HG02870 (cell line): ENCODE measurements at regions not wholly inside any gene's neighbourhood (a gene's known extent, or its start where the extent isn't known, plus 50 kb on each side); places are given as distances from the start of the nearest gene placed in this dataset.

Experiments used
- ATAC-seq: cut with Tn5 transposase; IDR thresholded peaks from one replicate; pipeline ENCODE4 v1.9.1; 2021; ENCODE audit warnings: mild to moderate bottlenecking, moderate library complexity; ENCODE audit not compliant: unreplicated experiment

DNA sequence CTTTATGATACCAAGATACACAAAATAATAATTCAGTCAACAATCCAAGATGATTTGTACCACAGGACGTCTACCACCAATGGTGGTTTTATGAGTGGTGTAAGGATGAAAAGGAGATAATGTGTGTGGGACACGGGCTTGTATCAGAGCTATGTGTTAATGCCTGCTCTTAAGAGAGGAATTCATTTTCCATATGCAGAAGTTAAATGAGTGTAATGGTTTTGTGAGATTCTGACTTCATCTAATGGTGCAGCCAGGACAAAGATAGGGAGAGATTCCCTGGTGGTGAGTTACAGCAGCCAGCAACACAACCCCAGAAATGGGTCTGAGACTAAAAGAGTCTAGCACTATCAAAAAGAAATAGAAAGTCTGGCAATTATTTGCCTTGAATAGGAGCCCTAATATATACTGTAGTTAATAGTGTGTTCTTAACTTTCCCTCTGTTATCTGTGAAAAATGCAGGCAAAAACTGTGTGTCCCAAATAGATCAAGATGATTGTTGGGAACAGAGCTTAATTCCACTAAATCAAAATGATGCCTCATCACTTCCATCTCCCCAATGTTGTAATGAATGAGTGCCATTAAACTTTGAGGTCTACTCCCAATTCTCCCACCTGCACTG lies 455.0 kb upstream of the TCF4 start:
- no peak for ATAC-seq

DNA sequence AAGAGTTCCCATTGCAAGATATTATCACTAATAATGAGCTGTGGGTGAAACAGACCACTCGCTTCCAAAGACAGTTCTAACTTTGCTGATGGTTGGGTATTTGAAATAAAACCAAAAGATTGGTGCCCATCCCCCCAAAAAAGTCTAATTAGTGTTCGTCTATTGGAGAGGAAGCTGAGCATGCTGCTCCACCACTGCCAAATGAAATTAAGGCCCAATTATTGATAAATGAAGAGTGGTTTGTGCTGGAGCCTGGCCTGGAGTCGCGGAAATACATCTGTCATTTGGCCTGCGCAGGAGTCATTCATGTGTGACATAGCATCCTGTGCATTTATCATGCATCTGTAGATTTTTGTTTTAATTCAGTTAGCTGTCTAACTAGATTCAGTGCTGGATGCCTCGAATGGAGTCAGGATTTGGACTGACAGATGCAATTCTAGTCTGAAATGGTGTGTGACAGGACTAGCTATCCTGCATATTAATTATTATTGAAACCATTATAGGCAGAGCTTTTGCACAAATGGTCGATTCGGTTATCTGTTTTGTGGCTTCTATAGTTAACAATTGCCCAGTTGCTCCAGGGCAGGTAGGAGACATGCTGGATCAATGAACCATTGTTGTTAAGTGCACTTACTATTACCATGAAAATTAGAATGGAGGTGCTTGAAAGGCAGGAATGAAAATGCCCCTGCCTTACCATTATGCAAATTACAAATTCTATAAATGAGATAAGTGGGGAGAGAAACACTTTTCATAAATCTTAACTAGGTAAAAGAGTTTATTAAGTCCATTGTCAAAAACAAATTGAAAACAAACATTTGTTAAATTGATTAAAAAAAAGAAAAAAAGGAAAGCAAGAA lies 450.4 kb upstream of the TCF4 start:
- ATAC-seq = no peak

DNA sequence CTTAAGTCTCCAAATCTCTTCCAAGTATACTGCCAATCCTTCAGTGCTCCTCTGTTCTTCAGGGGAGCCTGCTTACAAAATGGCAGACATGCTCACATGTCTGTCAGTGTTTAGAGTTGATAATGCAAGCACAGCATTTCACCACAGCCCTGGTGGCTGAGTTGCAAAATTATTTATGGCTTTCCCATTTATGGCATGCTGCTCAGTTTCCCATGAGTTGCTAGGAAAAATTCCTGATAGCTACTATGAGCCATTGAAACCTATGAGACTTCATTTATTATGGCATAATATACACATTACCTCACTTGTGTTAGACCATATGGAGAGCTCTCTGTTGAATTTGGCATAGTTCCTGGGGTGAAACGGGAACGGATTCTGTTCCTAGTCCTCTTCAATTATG lies 448.7 kb upstream of the TCF4 start:
- ATAC-seq = no peak

- ATAC-seq = no peak
Measured at GRCh38 chr18:56035546-56035945, 447.6 kb upstream of the TCF4 start.

DNA sequence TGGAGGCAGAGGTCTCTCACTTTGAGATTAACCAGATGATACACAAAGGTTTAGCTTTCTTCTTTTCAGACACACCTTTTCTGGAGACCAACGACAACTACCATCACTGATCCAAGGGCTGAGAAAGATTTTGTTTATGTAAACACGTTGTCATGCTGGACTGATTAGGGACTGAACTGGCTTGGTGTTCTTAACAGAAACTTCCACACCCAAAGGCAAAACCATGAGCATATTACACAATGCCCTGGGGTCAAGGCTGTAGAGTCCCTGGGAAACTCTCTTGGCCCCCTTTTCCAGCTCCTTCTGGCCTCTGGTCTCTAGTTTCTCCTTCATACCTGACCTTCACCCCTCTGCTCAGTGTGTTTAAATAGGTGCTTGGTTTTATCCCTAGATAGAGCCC lies 447.0 kb upstream of the TCF4 start:
- ATAC-seq = no peak

GRCh38 chr18:56030060-56030459 lies 442.1 kb upstream of the TCF4 start:
- ATAC-seq = no peak

DNA sequence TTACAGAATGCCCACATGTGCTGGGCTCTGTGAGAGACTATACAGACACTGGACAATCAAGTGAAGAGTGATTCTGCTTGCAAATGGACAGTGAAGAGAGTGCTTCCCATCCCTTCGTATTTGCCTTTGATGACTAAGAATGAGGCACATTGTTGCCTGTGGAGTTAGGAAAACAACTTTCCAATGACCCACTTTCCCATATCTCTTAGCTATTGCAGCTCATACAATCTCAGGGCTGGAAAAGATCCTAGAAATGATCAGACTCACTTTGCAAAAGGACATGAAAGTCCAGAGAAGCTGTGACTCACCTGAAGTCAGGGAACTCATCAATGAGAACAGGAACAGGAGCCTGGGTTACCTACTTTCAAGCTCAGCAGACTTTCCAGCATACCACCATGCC lies 440.5 kb upstream of the TCF4 start:
- ATAC-seq = no peak

DNA sequence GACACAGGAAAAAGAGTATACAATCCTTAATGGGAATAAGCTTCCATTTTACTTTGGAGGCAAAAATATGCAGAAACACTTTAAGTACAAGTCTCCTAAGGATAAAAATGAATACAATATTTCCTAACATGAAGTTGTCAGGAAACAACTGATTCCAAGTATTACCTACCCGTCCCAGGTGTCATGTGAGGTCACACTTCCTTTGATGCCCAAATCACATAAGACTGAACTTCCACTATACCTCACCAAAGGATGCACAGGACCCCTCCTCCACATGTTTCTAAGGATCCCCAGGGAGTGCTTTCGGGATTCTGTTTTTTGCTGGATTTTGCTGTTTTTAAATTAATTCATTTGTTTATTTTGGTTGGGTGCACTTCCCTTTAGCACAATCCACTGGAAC lies 438.5 kb upstream of the TCF4 start:
- no peak for ATAC-seq

- ATAC-seq = no peak
Measured at GRCh38 chr18:56021809-56022195, 433.8 kb upstream of the TCF4 start.

DNA sequence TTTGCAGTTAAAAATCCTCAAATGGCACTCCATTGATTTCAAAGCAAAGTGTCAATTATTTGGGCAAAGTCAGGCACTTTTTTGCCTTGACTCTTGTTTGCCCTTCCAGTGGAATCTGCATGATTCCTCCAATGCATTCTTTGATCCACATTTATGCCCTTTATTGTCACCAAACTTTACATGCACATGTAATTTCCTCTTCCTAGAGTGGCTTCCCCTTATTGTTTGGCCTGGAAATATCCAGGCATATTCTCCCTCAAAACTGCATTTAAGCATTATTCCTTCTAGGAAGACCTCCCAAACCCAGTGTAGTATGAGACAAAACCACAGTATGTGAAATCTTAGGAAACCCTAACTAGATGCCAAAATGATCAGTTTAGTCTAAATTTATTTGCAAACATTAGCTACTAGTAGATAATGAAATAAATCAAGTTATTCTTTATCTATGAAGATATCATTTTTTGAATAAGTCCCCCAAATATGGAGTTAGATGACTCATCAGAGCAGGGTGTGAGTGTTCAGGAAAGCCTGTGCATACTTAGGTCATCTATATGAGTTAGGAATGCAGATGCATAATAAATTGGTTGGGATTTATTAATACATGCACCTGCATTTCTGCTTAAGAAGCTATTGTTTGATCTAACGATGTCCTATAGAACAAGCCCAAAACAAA lies 433.3 kb upstream of the TCF4 start:
- ATAC-seq = no peak

GRCh38 chr18:56019908-56020307 lies 431.9 kb upstream of the TCF4 start:
- no peak for ATAC-seq

DNA sequence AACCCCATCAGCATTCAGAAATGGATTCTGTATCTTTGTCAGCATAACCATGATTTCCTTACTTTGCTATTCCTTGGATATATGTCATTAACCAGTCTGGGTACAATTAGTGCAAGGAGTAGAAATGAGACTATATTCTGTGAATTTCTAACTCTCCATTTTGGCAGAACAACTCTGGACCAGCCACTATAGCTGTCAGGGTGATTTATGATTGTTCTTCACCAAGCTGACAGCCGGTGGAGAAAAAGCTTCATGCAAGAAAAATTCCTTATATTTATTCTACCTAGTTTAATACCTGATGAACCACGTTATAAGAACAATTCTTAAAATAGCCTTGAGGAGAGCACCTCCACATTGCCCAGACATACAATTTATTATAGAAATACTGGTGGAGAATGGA lies 431.2 kb upstream of the TCF4 start:
- ATAC-seq = no peak

DNA sequence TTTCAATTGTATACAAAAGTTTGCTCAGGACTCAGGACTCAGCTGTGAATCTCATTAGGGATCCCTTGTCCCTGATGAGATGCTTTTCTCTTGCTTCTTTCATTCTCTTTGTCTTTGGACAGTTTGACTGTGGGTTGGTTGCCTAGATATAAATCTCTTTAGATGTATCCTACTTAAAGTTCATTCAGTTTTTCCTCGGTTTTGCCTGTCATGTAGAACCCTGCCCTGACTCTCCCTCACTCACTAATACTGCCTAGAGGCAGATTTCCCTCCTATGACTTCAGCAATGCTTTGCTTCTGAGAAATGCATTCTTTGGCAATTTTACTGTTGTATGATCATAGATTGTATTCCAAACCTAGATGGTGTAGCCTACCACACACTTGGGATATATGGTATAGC lies 421.4 kb upstream of the TCF4 start:
- ATAC-seq = no peak

DNA sequence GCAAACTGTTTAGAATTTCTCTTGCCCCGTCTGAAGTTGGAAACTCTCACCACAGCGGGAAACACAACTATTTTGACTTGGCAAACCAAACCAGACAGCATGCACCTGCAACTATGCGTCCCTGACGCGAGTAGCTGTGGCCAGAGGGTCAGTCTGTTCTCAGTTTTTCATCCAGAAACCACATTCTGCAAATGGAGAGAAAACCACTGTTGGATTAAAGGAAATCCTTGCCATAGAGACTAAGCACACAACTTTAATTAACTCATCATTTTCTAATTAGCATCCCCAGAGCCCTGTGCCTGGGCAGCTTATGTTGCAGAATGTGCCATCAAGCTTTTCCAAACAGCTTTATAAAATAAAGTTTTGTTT lies 415.7 kb upstream of the TCF4 start:
- ATAC-seq = no peak

- no peak for ATAC-seq
Measured at GRCh38 chr18:56003009-56003719, 415.2 kb upstream of the TCF4 start.

- no peak for ATAC-seq
Measured at GRCh38 chr18:56001576-56001975, 413.6 kb upstream of the TCF4 start.

- no peak for ATAC-seq
Measured at GRCh38 chr18:56000041-56000440, 412.0 kb upstream of the TCF4 start.

GRCh38 chr18:55999641-56000040 lies 411.6 kb upstream of the TCF4 start:
- no peak for ATAC-seq

DNA sequence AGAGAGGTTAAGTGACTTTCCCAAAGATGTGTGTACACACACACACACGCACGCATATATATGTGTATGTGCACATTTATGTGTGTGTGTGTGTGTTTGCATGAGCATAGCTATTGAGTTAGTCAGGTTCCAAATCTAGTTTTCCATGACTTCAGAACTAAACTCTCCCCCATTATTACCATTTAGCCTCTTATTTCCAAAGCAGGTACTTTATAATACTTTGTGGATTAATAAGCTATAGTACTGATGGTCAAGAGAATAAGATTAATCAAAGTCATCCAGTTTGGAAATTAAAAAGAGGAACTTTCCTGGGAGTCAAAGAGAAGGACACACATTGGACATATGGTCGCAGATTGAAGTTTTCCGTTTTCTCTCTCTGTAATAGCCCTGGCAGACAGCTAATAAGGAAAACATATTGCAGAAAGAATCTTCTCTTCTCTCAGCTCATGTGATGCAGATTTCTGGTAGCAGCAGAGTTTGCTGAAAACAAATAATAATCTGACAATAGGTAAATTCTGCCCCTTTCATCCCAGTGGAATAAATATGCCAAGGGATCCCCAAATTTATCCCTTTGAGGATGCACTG lies 410.9 kb upstream of the TCF4 start:
- ATAC-seq = no peak

DNA sequence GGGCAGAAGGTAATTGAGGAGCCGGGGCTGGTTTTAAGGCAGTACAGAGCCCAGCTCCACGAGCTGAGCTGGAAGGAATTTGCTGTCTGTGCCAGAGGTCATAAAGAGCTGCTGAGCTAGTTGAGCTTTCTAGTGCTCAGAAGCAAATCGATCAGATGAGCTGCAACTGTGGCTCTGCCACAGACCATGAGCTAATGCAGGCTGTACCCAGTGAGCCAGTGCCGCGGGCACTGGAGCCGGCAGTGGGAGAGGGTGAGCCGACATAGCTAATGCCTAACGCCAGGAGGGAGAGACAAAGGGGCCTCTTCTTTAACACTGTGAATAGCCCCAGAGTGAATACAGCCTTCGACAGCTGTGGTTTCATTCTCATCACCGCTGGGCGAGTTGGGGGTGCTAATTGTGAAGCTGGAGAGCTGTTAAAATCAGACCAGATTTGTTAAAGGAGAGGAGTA lies 410.1 kb upstream of the TCF4 start:
- ATAC-seq = no peak

- peak; percentile 37 for ATAC-seq
Measured at GRCh38 chr18:55997151-55997561, 409.2 kb upstream of the TCF4 start.
